Suprapubic skin (tissue), 4 donors: ENCODE measurements at regions not wholly inside any gene's neighbourhood (a gene's known extent, or its start where the extent isn't known, plus 50 kb on each side); places are given as distances from the start of the nearest gene placed in this dataset.

Experiments used
- DNase-seq, 2 donors: peaks; one replicate each; pipeline ENCODE4 v3.0.0-alpha.2; 2019; ENCODE audit warnings: low spot score in 2 of 2
- H3K27ac ChIP-seq: fragments of 200-600 bp; sonication (generic); one replicate; pipeline ENCODE4 v1.5.1; 2019
- H3K27me3 ChIP-seq: fragments of 200-600 bp; sonication (generic); one replicate; pipeline ENCODE4 v1.5.1; 2019
- H3K36me3 ChIP-seq: fragments of 200-600 bp; sonication (generic); one replicate; pipeline ENCODE4 v1.5.1; 2019
- H3K4me1 ChIP-seq: fragments of 200-600 bp; sonication (generic); one replicate; pipeline ENCODE4 v1.5.1; 2019
- H3K4me3 ChIP-seq: fragments of 200-600 bp; sonication (generic); one replicate; pipeline ENCODE4 v1.5.1; 2019; ENCODE audit warnings: mild to moderate bottlenecking
- H3K9me3 ChIP-seq: fragments of 200-600 bp; sonication (generic); one replicate; pipeline ENCODE4 v1.5.1; 2019
- CTCF ChIP-seq, 2 donors: fragments of 200-600 bp in 1 of 2; fragments of 450-650 bp in 1 of 2; sonication (generic) in 1 of 2; IDR thresholded peaks; one replicate each; pipeline ENCODE4 v1.5.1; 2016 to 2019; ENCODE audit warnings: antibody characterized with exemption in 2 of 2, mild to moderate bottlenecking in 1 of 2, moderate library complexity in 1 of 2
- EP300 ChIP-seq: sonication (generic); formaldehyde crosslinking; IDR thresholded peaks from one replicate; pipeline ENCODE4 v1.6.1; 2017; ENCODE audit warnings: antibody characterized with exemption
- POLR2A ChIP-seq, 2 donors: fragments of 450-650 bp; IDR thresholded peaks; one replicate each; pipeline ENCODE4 v1.6.1; 2017; ENCODE audit warnings: antibody characterized with exemption in 2 of 2, mild to moderate bottlenecking in 2 of 2, moderate library complexity in 2 of 2
- POLR2AphosphoS5 ChIP-seq, 3 donors: sonication (generic); formaldehyde crosslinking; IDR thresholded peaks; one replicate each; pipeline ENCODE4 v1.6.1; 2017; ENCODE audit warnings: antibody characterized with exemption in 3 of 3
- WGBS: methylation state at CpG from one replicate; pipeline ENCODE4 v1.1.5; 2018; 5-methylcytosine and 5-hydroxymethylcytosine counted together

DNA sequence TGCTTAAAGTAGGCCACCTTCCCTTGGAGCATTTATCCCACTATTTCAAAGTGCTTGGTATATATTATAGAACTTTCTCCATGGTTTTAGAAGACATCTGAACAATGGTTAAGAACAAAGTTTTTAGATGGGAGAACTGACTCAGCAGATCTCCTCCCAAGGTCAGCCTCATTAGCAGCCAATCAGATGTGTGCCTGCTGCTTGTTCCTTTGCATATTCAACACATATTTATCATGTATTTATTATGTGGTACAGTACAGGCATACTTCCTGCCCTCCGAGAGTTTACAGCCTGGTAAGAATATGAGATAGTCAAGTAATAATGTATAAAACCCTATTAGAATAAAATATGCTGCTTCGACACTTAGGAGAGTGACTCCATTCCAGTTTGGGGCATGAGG, 120.1 kb upstream of the NRP1 start:
- Histone ChIP-seq H3K9me3 (no peaks in the 10 kb centered on the region), H3K27ac (no peak overlapping the region), H3K36me3 (no peaks in the 10 kb centered on the region), H3K4me3 (no peak overlapping the region), H3K27me3 (no peaks in the 10 kb centered on the region), H3K4me1 (no peaks in the 10 kb centered on the region)
- DNase-seq: no peak
- no peak for TF ChIP-seq CTCF (IDR thresholded peaks at IDR 0.05)
- no peak for TF ChIP-seq POLR2A (IDR thresholded peaks at IDR 0.05)
- TF ChIP-seq POLR2AphosphoS5 (IDR thresholded peaks at IDR 0.05): no peak
- TF ChIP-seq EP300: no peak
- 95% methylated on average over 2 of the region's 2 CpGs for WGBS

GRCh38 chr10:33453081-33454025, 118.9 kb upstream of the NRP1 start:
- no peaks in the 10 kb centered on the region for H3K27me3 ChIP-seq
- no peak overlapping the region for H3K27ac ChIP-seq
- WGBS: 82% methylated on average over 9 of the region's 9 CpGs
- H3K4me1 ChIP-seq: no peaks in the 10 kb centered on the region
- no peaks in the 10 kb centered on the region for H3K36me3 ChIP-seq
- DNase-seq: no peak
- no peak overlapping the region for H3K4me3 ChIP-seq
- TF ChIP-seq POLR2A (IDR thresholded peaks at IDR 0.05): no peak
- no peak for TF ChIP-seq POLR2AphosphoS5 (IDR thresholded peaks at IDR 0.05)
- TF ChIP-seq EP300: no peak
- no peak for TF ChIP-seq CTCF (IDR thresholded peaks at IDR 0.05)
- H3K9me3 ChIP-seq: no peaks in the 10 kb centered on the region

DNA sequence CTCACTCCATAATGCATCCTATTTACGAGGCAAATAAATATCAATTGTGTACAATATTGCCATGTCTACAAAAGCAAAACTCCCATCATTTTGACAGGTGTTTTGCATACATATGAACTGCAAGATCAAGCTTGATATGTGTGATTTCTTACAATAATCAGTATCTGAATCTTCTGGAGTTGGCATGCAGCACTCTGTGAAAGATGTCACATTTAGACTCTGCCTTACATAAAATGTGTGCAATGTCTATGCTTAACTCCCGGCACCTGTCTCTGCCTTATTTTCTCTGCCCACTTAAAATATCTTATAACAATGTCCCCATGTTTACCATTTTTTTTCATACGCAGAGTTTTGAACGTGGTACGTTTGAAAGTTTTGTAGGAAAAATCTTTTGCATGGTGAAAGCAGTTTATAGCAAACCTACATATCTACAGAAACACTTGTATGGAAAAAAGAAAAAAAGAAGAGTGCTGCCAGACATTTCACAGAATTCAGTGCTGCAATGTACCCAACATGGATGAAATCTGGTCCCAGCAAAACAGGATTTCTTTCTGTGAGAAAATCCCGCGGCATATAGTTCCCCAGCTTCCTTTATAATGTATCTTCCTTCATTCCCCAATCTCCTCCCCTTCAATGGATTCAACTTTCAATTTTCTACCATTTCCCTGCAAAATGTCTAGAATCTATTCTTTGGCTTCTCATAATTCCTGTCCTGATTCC, 114.1 kb upstream of the NRP1 start:
- Histone ChIP-seq H3K4me3 (no peak overlapping the region), H3K9me3 (no peaks in the 10 kb centered on the region), H3K4me1 (no peaks in the 10 kb centered on the region), H3K27me3 (no peaks in the 10 kb centered on the region), H3K27ac (no peak overlapping the region), H3K36me3 (no peaks in the 10 kb centered on the region)
- 90% methylated on average over 7 of the region's 7 CpGs for WGBS
- TF ChIP-seq POLR2AphosphoS5 (IDR thresholded peaks at IDR 0.05) (no peak), EP300 (no peak), POLR2A (IDR thresholded peaks at IDR 0.05) (no peak), CTCF (IDR thresholded peaks at IDR 0.05) (no peak)
- DNase-seq: no peak

- no peak overlapping the region for H3K4me3 ChIP-seq
- no peak for TF ChIP-seq EP300
- no peak overlapping the region for H3K27ac ChIP-seq
- no peaks in the 10 kb centered on the region for H3K9me3 ChIP-seq
- 68% methylated on average over 5 of the region's 5 CpGs for WGBS
- H3K27me3 ChIP-seq: no peaks in the 10 kb centered on the region
- DNase-seq: no peak
- no peaks in the 10 kb centered on the region for H3K36me3 ChIP-seq
- H3K4me1 ChIP-seq: no peaks in the 10 kb centered on the region
These were observed 107.1 kb upstream of the NRP1 start for GRCh38 chr10:33441561-33441960.

- H3K4me3 ChIP-seq: no peak overlapping the region
- no peaks in the 10 kb centered on the region for H3K4me1 ChIP-seq
- DNase-seq: no peak
- TF ChIP-seq POLR2AphosphoS5 (IDR thresholded peaks at IDR 0.05) (no peak), EP300 (no peak), CTCF (IDR thresholded peaks at IDR 0.05) (no peak), POLR2A (IDR thresholded peaks at IDR 0.05) (no peak)
- WGBS: 56% methylated on average over 4 of the region's 4 CpGs
- H3K27me3 ChIP-seq: no peaks in the 10 kb centered on the region
- H3K9me3 ChIP-seq: no peaks in the 10 kb centered on the region
- H3K36me3 ChIP-seq: no peaks in the 10 kb centered on the region
- no peak overlapping the region for H3K27ac ChIP-seq
These were observed 100.5 kb upstream of the NRP1 start for GRCh38 chr10:33434933-33435332.
